Kidney epithelial cell (primary cell): ENCODE measurements at regions not wholly inside any gene's neighbourhood (a gene's known extent, or its start where the extent isn't known, plus 50 kb on each side); places are given as distances from the start of the nearest gene placed in this dataset.
"Not testable (repeated sequence)": the region's sequence is repeated elsewhere in the genome, so short reads cannot be mapped to it uniquely, and the experiment has no call there.

ENCODE experiments used
- DNase-seq: peaks from one replicate; pipeline ENCODE4 v3.0.0-alpha.2; 2010; ENCODE audit warnings: low read depth
- H3K27me3 ChIP-seq: 2 replicates; pipeline ENCODE4 v1.6.0; 2011; ENCODE audit warnings: low read length; ENCODE audit not compliant: control insufficient read depth, insufficient read depth
- H3K36me3 ChIP-seq: 2 replicates; pipeline ENCODE4 v1.5.1; 2011; ENCODE audit warnings: low read length; ENCODE audit not compliant: control insufficient read depth, insufficient read depth
- H3K4me3 ChIP-seq: 2 replicates; pipeline ENCODE4 v1.5.1; 2011; ENCODE audit warnings: low read depth, mild to moderate bottlenecking, control low read depth, low read length
- CTCF ChIP-seq: IDR thresholded peaks from 2 replicates; pipeline ENCODE4 v1.5.1; 2011; ENCODE audit warnings: mild to moderate bottlenecking, moderate library complexity, low read length, control low read depth, inconsistent platforms; ENCODE audit not compliant: insufficient read depth, poor library complexity, severe bottlenecking

GRCh38 chr6:85002847-85003246, 238.4 kb upstream of the TBX18 start:
- no peaks in the 10 kb centered on the region for H3K36me3 ChIP-seq
- H3K27me3 ChIP-seq: no peaks in the 10 kb centered on the region
- DNase-seq: no peak
- no peak overlapping the region for H3K4me3 ChIP-seq
- no peak for TF ChIP-seq CTCF

- DNase-seq: no peak
- no peaks in the 10 kb centered on the region for H3K36me3 ChIP-seq
- H3K4me3 ChIP-seq: no peak overlapping the region
- H3K27me3 ChIP-seq: no peaks in the 10 kb centered on the region
- TF ChIP-seq CTCF: no peak
Observed at GRCh38 chr6:85000001-85000400, 235.6 kb upstream of the TBX18 start.

- Histone ChIP-seq H3K4me3 (no peak overlapping the region), H3K27me3 (no peaks in the 10 kb centered on the region), H3K36me3 (no peaks in the 10 kb centered on the region)
- no peak for DNase-seq
- TF ChIP-seq CTCF: no peak
Observed at GRCh38 chr6:84998223-84998622, 233.8 kb upstream of the TBX18 start.

- not testable (repeated sequence) for H3K4me3 ChIP-seq, DNase-seq, H3K36me3 ChIP-seq, H3K27me3 ChIP-seq
Observed at GRCh38 chr6:84988766-84989165, 224.4 kb upstream of the TBX18 start.

- DNase-seq, H3K27me3 ChIP-seq, H3K36me3 ChIP-seq, H3K4me3 ChIP-seq: not testable (repeated sequence)
Observed at GRCh38 chr6:84985490-84985889, 221.1 kb upstream of the TBX18 start.

GRCh38 chr6:84979541-84979940, 215.1 kb upstream of the TBX18 start:
- no peak for TF ChIP-seq CTCF
- H3K36me3 ChIP-seq: no peaks in the 10 kb centered on the region
- H3K4me3 ChIP-seq: no peak overlapping the region
- H3K27me3 ChIP-seq: no peaks in the 10 kb centered on the region
- no peak for DNase-seq

GRCh38 chr6:84977363-84977705, 212.9 kb upstream of the TBX18 start:
- H3K36me3 ChIP-seq: no peaks in the 10 kb centered on the region
- no peak overlapping the region for H3K4me3 ChIP-seq
- DNase-seq: no peak
- TF ChIP-seq CTCF: no peak
- no peaks in the 10 kb centered on the region for H3K27me3 ChIP-seq
